Mesothelial cell of epicardium (in vitro differentiated cells): ENCODE measurements at regions not wholly inside any gene's neighbourhood (a gene's known extent, or its start where the extent isn't known, plus 50 kb on each side); places are given as distances from the start of the nearest gene placed in this dataset.

ENCODE experiments used
- DNase-seq, 2 experiments: peaks; one replicate each; pipeline ENCODE4 v3.0.0; 2021; ENCODE audit warnings: low spot score in 2 of 2; ENCODE audit not compliant: unreplicated experiment in 2 of 2
- H3K27ac Mint-ChIP-seq: 2 replicates; pipeline ENCODE4 v1.8.0; 2021; ENCODE audit warnings: mixed read lengths
- H3K27me3 Mint-ChIP-seq: 2 replicates; pipeline ENCODE4 v1.8.0; 2021; ENCODE audit warnings: low read depth, mixed read lengths
- H3K36me3 Mint-ChIP-seq: 2 replicates; pipeline ENCODE4 v1.8.0; 2021; ENCODE audit warnings: mixed read lengths
- H3K4me1 Mint-ChIP-seq: 2 replicates; pipeline ENCODE4 v1.8.0; 2021; ENCODE audit warnings: mixed read lengths
- H3K4me3 Mint-ChIP-seq: 2 replicates; pipeline ENCODE4 v1.8.0; 2021; ENCODE audit warnings: mild to moderate bottlenecking, moderate library complexity, mixed read lengths
- H3K9me3 Mint-ChIP-seq: 2 replicates; pipeline ENCODE4 v1.8.0; 2021; ENCODE audit warnings: mixed read lengths
- CTCF ChIP-seq: fragments of 200-600 bp; sonication (generic); IDR thresholded peaks from one replicate; pipeline ENCODE4 v1.5.0; 2021; ENCODE audit warnings: antibody characterized with exemption; ENCODE audit not compliant: unreplicated experiment

DNA sequence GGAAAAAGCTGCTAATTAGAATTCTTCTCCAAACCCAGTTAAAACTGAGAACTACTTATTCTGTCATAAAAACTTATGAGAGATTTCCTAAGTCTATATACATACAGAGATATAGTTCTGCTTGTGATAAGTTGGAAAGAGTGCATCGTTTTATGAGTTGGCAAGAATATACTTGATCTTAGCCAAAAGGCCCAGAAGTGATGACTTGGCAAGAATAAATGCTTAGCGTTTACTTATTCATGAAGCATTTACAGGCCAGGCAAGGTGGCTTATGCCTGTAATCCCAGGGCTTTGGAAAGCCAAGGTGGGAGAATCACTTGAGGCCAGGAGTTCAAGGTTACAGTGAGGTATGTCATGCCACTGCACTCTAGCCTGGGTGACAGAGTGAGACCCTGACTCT is 81.7 kb downstream of the CYB561 start:
- peak overlapping the region; percentile 26 for H3K27ac Mint-ChIP-seq
- H3K4me3 Mint-ChIP-seq: no peak overlapping the region

GRCh38 chr17:63364944-63365343 is 81.2 kb downstream of the CYB561 start:
- Mint-ChIP-seq H3K27me3 (peaks cover 2% of the 10 kb centered on the region), H3K4me1 (peaks cover 22% of the 10 kb centered on the region), H3K36me3 (no peaks in the 10 kb centered on the region), H3K9me3 (no peaks in the 10 kb centered on the region), H3K27ac (peak overlapping the region; percentile 4), H3K4me3 (no peak overlapping the region)
- DNase-seq: no peak
- no peak for TF ChIP-seq CTCF

More for the DNA sequence above, 81.7 kb downstream of the CYB561 start:
- Mint-ChIP-seq H3K27me3 (peaks cover 2% of the 10 kb centered on the region), H3K36me3 (no peaks in the 10 kb centered on the region), H3K4me1 (peaks cover 22% of the 10 kb centered on the region), H3K9me3 (no peaks in the 10 kb centered on the region)
- no peak for TF ChIP-seq CTCF
- no peak for DNase-seq

- Mint-ChIP-seq H3K4me3 (no peak overlapping the region), H3K4me1 (peaks cover 22% of the 10 kb centered on the region), H3K36me3 (peaks cover 3% of the 10 kb centered on the region)
Observed at GRCh38 chr17:63365366-63366240, 80.5 kb downstream of the CYB561 start.

DNA sequence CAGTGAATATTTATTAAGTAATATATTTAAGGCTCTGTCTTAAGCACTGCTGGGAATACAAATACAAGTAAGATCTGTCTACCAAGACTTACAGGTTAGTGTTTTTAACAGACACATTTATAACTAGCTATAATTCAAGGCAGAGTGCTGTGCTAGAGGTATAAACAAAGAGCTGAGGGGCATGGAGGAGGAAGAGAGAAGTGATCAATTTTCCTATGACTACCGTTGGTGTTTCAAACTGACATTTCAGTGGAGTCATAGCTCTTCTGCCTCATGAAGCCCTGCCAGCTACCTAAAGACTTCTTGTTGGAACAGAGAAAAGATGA is 79.9 kb downstream of the CYB561 start:
- Mint-ChIP-seq H3K4me1 (peaks cover 22% of the 10 kb centered on the region), H3K36me3 (peaks cover 6% of the 10 kb centered on the region), H3K9me3 (no peaks in the 10 kb centered on the region), H3K27ac (no peak overlapping the region), H3K27me3 (peaks cover 2% of the 10 kb centered on the region), H3K4me3 (no peak overlapping the region)
- DNase-seq: no peak
- no peak for TF ChIP-seq CTCF

More at GRCh38 chr17:63365366-63366240, 80.5 kb downstream of the CYB561 start:
- Mint-ChIP-seq H3K27me3 (peaks cover 2% of the 10 kb centered on the region), H3K27ac (peak overlapping the region; percentile 11), H3K9me3 (no peaks in the 10 kb centered on the region)
- no peak for DNase-seq
- TF ChIP-seq CTCF: no peak

DNA sequence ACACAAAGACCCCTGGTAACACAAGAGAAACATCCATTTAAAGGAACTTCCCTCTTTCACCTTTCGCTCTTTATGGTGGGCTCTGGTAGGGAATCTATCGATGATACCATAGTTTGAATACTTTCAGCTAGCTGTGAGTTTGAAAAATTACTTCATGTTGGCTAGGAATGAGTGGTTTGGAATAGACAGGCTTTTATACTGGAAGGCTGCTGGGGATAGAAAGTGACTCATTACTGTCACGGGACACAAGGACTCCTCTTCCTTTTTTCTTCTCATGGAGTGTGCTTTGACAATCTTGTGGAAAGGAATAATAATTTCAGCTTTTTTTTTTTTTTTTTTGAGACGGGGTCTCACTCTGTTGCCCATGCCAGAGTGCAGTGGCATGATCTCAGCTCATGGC is 76.9 kb downstream of the CYB561 start:
- DNase-seq: no peak
- TF ChIP-seq CTCF: no peak
- no peaks in the 10 kb centered on the region for H3K9me3 Mint-ChIP-seq
- peaks cover 22% of the 10 kb centered on the region for H3K4me1 Mint-ChIP-seq
- no peak overlapping the region for H3K27ac Mint-ChIP-seq
- no peak overlapping the region for H3K4me3 Mint-ChIP-seq
- no peaks in the 10 kb centered on the region for H3K27me3 Mint-ChIP-seq
- peaks cover 8% of the 10 kb centered on the region for H3K36me3 Mint-ChIP-seq
